OCI-LY1 (cell line): ENCODE measurements at regions not wholly inside any gene's neighbourhood (a gene's known extent, or its start where the extent isn't known, plus 50 kb on each side); places are given as distances from the start of the nearest gene placed in this dataset.

Experiments
- H2AFZ ChIP-seq: fragments of 200-600 bp; sonication (generic), shearing (Covaris generic); 2 replicates; pipeline ENCODE4 v1.6.0; 2014; ENCODE audit warnings: antibody characterized with exemption, mild to moderate bottlenecking, low read length
- H3F3A ChIP-seq: fragments of 200-600 bp; sonication (generic), shearing (Covaris generic); 2 replicates; pipeline ENCODE4 v1.6.0; 2014; ENCODE audit warnings: mild to moderate bottlenecking, antibody characterized with exemption, low read length, moderate library complexity; ENCODE audit not compliant: insufficient read depth
- H3K27ac ChIP-seq: fragments of 200-600 bp; sonication (generic); 2 replicates; pipeline ENCODE4 v1.5.1; 2014; ENCODE audit warnings: low read length, mixed run types, mild to moderate bottlenecking, low read depth; ENCODE audit not compliant: poor library complexity, severe bottlenecking
- H3K27me3 ChIP-seq: fragments of 200-600 bp; sonication (generic); 2 replicates; pipeline ENCODE4 v1.6.0; 2014; ENCODE audit warnings: antibody characterized with exemption, mild to moderate bottlenecking, low read length, moderate library complexity; ENCODE audit not compliant: insufficient read depth
- H3K36me3 ChIP-seq: fragments of 200-600 bp; sonication (generic); 2 replicates; pipeline ENCODE4 v1.6.1; 2014; ENCODE audit warnings: mild to moderate bottlenecking, antibody characterized with exemption, low read length, moderate library complexity, mixed read lengths; ENCODE audit not compliant: insufficient read depth
- H3K4me1 ChIP-seq: fragments of 200-600 bp; sonication (generic); 2 replicates; pipeline ENCODE4 v1.5.1; 2014; ENCODE audit warnings: mild to moderate bottlenecking, low read length, moderate library complexity; ENCODE audit not compliant: insufficient read depth, severe bottlenecking
- H3K4me2 ChIP-seq: fragments of 200-600 bp; sonication (generic), shearing (Covaris generic); 2 replicates; pipeline ENCODE4 v1.6.1; 2014; ENCODE audit warnings: low read length
- H3K4me3 ChIP-seq: fragments of 200-600 bp; sonication (generic); 2 replicates; pipeline ENCODE4 v1.5.1; 2014; ENCODE audit warnings: low read length, low read depth, mild to moderate bottlenecking, mixed read lengths; ENCODE audit not compliant: poor library complexity, severe bottlenecking
- H3K79me2 ChIP-seq: fragments of 200-600 bp; shearing (Covaris generic); 2 replicates; pipeline ENCODE4 v1.6.1; 2016; ENCODE audit warnings: mixed run types, low read length, mixed read lengths; ENCODE audit not compliant: insufficient read depth
- H3K9ac ChIP-seq: fragments of 200-600 bp; sonication (generic), shearing (Covaris generic); 2 replicates; pipeline ENCODE4 v1.6.1; 2014; ENCODE audit warnings: mild to moderate bottlenecking, low read length, mixed read lengths
- H3K9me2 ChIP-seq: fragments of 200-600 bp; sonication (generic), shearing (Covaris generic); 2 replicates; pipeline ENCODE4 v1.6.1; 2014; ENCODE audit warnings: low read depth, mild to moderate bottlenecking, low read length, mixed read lengths
- H3K9me3 ChIP-seq: fragments of 200-600 bp; shearing (Covaris generic); 2 replicates; pipeline ENCODE4 v1.6.1; 2014; ENCODE audit warnings: low read length, mixed read lengths
- H4K20me1 ChIP-seq: fragments of 200-600 bp; sonication (generic), shearing (Covaris generic); 2 replicates; pipeline ENCODE4 v1.6.0; 2016; ENCODE audit warnings: mild to moderate bottlenecking, low read length; ENCODE audit not compliant: insufficient read depth
- CTCF ChIP-seq: fragments of 200-600 bp; sonication (generic), shearing (Covaris generic); IDR thresholded peaks from 2 replicates; pipeline ENCODE4 v1.5.1; 2017; ENCODE audit warnings: mild to moderate bottlenecking, antibody characterized with exemption, low read length, moderate library complexity, mixed read lengths
- EZH2 ChIP-seq: fragments of 200-600 bp; sonication (generic), shearing (Covaris generic); IDR thresholded peaks from 2 replicates; pipeline ENCODE4 v1.8.0; 2017; ENCODE audit warnings: borderline replicate concordance, mixed run types, mild to moderate bottlenecking, antibody characterized with exemption, low read length, moderate library complexity, mixed read lengths

GRCh38 chr2:22894761-22895160 is 490.2 kb upstream of the KLHL29 start:
- no peak overlapping the region for H2AFZ ChIP-seq
- H3K27ac ChIP-seq: no peak overlapping the region
- no peaks in the 10 kb centered on the region for H3F3A ChIP-seq
- no peak overlapping the region for H3K4me3 ChIP-seq
- H3K36me3 ChIP-seq: no peaks in the 10 kb centered on the region
- H3K27me3 ChIP-seq: 0 out of 2 replicates have a peak, but pooled peaks cover 4% of the 10 kb centered on the region
- TF ChIP-seq CTCF (no peak), EZH2 (no peak)
- H3K9me3 ChIP-seq: no peaks in the 10 kb centered on the region
- no peaks in the 10 kb centered on the region for H3K4me1 ChIP-seq
- H4K20me1 ChIP-seq: no peaks in the 10 kb centered on the region
- no peak overlapping the region for H3K9ac ChIP-seq
- no peaks in the 10 kb centered on the region for H3K79me2 ChIP-seq
- H3K9me2 ChIP-seq: no peaks in the 10 kb centered on the region
- H3K4me2 ChIP-seq: no peak overlapping the region

GRCh38 chr2:22897428-22897827 is 487.6 kb upstream of the KLHL29 start:
- Histone ChIP-seq H3K9me3 (no peaks in the 10 kb centered on the region), H3K9me2 (no peaks in the 10 kb centered on the region)

GRCh38 chr2:22900674-22901073 is 484.3 kb upstream of the KLHL29 start:
- Histone ChIP-seq H3K9me2 (no peaks in the 10 kb centered on the region), H3K4me2 (no peak overlapping the region), H3K36me3 (no peaks in the 10 kb centered on the region), H3K4me3 (no peak overlapping the region), H3K79me2 (no peaks in the 10 kb centered on the region), H2AFZ (no peak overlapping the region), H3K9ac (no peak overlapping the region), H3K9me3 (no peaks in the 10 kb centered on the region), H3F3A (no peaks in the 10 kb centered on the region), H4K20me1 (no peaks in the 10 kb centered on the region), H3K27me3 (no peaks in the 10 kb centered on the region), H3K4me1 (no peaks in the 10 kb centered on the region), H3K27ac (no peak overlapping the region)
- no peak for TF ChIP-seq CTCF

More at GRCh38 chr2:22897428-22897827, 487.6 kb upstream of the KLHL29 start:
- H2AFZ ChIP-seq: no peak overlapping the region
- no peaks in the 10 kb centered on the region for H3F3A ChIP-seq
- no peak overlapping the region for H3K27ac ChIP-seq
- no peak overlapping the region for H3K4me3 ChIP-seq
- TF ChIP-seq CTCF (no peak), EZH2 (no peak)
- H3K9ac ChIP-seq: no peak overlapping the region
- no peaks in the 10 kb centered on the region for H3K79me2 ChIP-seq
- no peaks in the 10 kb centered on the region for H3K36me3 ChIP-seq
- H3K4me2 ChIP-seq: no peak overlapping the region
- H3K4me1 ChIP-seq: no peaks in the 10 kb centered on the region
- H3K27me3 ChIP-seq: 0 out of 2 replicates have a peak, but pooled peaks cover 4% of the 10 kb centered on the region
- no peaks in the 10 kb centered on the region for H4K20me1 ChIP-seq
